ENCODE measurements at regions not wholly inside any gene's neighbourhood (a gene's known extent, or its start where the extent isn't known, plus 50 kb on each side); places are given as distances from the start of the nearest gene placed in this dataset.

DNA sequence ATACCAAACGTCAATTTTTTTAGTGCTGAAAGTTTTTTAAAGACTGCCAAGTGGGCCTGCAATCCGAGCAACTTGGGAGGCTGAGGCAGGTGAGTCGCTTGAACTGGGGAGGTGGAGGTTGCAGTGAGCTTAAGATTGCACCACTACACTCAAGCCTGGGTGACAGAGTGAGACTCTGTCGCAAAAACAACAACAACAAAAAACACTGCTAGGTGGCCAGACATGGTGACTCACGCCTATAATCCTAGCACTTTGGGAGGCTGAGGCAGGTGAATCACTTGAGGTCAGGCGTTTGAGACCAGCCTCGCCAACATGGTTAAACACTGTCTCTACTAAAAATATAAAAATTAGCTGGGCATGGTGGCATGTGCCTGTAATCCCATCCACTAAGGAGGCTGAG lies 202.8 kb upstream of the COPS8 start:
- no peak for DNase-seq

- no peak for DNase-seq
Observed at GRCh38 chr2:236883819-236884218, 201.9 kb upstream of the COPS8 start.

DNA sequence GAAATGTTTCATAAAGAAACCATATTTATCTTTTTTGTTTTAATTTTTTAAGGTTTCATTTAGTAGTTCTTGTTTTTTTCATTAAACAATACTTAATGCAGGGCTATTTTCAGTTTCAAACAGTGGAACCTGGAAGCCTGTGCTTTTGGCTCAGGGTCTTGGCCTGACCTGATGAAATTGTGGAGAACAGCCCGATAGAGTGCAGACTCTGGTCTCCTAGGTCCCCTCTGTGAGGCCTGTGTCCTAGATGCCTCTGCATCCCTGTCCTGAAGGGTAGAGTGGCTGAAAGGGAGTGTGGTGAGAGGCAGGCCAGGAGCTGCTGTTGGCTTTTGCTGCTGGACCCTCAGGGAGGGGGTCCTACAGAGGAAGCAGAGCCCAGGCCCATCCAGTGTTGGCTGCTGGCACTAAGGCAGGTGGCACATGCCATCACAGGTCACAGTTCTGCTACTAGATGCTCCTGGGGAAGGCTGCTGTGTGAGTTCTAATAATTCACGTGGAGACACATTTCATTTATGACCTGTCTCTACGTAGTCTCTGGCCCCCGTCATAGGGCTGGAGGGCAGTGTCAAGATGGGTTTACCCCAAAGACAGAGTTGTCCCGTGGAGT lies 201.0 kb upstream of the COPS8 start:
- no peak for DNase-seq

GRCh38 chr2:236886456-236886855 lies 199.2 kb upstream of the COPS8 start:
- DNase-seq, result no peak

- DNase-seq, result no peak
Observed at GRCh38 chr2:236887531-236887930, 198.2 kb upstream of the COPS8 start.

DNA sequence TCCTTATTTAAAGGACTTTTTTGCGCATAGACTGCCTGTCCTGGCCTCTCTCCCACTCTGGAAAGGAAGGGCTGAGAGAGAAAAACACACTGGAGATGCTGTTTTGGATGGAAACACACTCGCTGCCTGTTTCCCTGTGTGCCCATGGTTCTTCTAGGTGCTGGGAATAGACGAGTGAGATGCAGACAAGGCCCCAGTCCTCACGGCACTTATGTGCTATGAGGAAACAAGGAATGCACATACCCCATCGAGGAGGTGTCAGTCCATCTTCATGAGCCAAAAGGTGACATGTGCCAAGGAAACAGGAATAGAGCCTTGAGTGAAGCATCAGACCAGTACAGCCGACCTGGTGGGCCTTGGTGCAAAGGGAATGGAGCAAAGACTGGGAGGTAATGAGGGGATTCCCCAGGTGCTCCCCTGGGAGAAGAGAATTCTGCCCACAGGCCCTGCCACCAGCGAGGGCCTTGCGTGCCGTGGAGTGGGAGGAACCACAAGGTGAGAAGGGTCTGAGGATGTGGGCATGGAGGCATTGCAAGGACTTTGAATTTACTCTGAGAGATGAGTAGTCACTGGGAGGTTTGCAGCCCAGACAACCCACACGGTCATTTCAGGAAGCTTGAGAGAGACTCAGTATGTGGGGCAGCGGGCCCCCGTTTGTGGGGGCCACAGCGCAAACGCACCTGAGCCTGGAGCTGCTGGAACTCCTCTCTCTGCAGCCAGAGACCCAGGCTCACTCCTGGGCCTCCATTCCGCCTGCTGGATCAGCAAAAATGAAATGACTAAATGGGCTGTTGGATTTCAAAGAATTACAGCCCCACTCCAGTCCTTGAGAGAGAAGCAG lies 197.5 kb upstream of the COPS8 start:
- DNase-seq, result no peak

- DNase-seq, result no peak
Observed at GRCh38 chr2:236888794-236889780, 196.6 kb upstream of the COPS8 start.

- no peak for DNase-seq
Observed at GRCh38 chr2:236889791-236890704, 195.6 kb upstream of the COPS8 start.

GRCh38 chr2:236892721-236893120 lies 193.0 kb upstream of the COPS8 start:
- DNase-seq, result no peak

GRCh38 chr2:236894791-236895190 lies 190.9 kb upstream of the COPS8 start:
- no peak for DNase-seq

- no peak for DNase-seq
Observed at GRCh38 chr2:236895497-236895896, 190.2 kb upstream of the COPS8 start.

GRCh38 chr2:236896688-236897087 lies 189.0 kb upstream of the COPS8 start:
- no peak for DNase-seq

- DNase-seq, result no peak
Observed at GRCh38 chr2:236899146-236899545, 186.5 kb upstream of the COPS8 start.

DNA sequence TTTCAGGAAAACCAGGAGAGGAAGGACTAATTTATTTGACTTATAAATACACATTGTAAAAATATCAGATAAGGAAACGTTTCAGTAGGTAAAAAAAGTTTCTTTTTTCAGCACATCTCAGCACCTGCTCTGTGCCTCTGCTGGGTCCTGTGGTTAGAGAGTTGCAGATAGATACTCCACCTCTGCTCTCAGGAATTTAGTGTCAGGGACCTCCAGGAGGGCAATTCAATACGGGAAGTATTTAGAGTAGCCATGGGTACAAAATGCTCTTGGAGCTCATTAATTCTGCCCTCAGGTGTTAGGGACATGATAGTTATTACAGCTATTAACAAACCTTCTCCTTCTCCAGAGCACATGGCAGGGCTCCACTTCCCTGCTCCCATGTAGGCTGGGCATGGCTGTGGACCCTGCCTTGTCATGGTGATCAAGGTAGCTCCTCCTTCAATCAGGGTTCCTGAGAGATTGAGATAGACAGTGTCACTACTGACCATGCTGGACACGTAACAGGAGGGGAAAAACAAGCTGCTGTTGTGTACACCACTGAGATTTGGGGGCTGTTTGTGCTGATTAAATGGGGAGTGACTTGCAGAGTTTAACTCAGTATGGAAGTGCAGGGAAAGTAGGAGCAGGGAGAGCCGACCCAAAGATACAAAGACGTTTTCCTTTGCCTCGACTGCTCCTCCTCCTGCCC lies 185.6 kb upstream of the COPS8 start:
- DNase-seq, result no peak

GRCh38 chr2:236901956-236902355 lies 183.7 kb upstream of the COPS8 start:
- no peak for DNase-seq

GRCh38 chr2:236903978-236904377 lies 181.7 kb upstream of the COPS8 start:
- no peak for DNase-seq

GRCh38 chr2:236904389-236905263 lies 181.1 kb upstream of the COPS8 start:
- DNase-seq, result no peak

- no peak for DNase-seq
Observed at GRCh38 chr2:236905976-236906375, 179.7 kb upstream of the COPS8 start.

DNA sequence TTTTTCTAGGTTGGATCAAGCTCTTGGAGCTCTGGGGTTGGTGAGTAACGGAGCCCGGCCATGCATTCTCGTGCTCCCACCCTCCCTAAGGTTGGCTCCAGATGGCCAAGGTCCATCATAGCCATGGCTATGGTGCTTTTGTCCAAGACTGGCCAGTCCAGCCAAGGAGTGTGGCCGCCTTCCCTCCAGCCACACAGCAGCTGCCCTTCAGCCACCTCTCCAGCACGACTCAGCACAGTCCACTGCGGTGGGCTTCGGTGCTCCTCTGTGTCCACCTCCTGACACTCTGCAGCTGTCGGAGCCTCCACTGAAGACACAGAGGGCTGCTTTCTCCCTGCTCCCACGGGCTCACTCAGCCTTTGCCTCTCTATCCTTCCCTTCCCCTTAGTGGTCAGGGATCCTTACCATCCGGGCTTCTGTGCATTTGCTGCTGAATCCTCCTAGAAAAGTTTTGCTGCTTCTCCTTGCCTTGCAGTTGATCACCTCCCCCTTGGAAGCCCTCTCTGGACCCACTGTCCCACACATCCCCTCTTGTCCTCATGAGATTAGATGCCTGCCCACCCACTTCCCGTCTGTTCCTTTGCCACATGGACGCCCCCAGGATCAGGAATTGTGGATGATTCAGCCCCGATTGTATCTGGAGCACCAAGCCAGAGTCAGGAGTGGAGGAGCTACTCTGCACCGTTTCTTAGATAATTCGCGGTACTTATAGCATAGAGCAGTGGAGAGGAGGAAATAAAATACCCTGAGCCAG lies 177.1 kb upstream of the COPS8 start:
- DNase-seq, result no peak

DNA sequence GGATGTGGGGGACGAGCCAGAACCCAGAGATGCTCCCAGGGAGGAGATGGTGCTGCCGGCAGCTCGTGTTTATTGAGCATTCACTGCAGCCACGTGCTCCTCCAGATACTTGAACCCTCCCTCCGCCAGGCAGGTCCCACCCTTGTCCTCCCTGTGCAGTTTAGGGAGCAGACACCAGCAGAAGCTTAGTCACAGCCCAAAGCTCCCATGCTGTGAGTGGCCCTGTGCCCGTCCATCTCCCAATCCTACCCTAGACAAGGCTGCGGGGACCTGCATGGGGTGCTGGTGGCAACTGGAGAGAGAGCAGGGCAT lies 176.5 kb upstream of the COPS8 start:
- DNase-seq, result no peak

Data from activated T-cell treated with anti-CD3 and anti-CD28 coated beads for 4 hours (primary cell).